IMR-90 (cell line): ENCODE measurements at regions not wholly inside any gene's neighbourhood (a gene's known extent, or its start where the extent isn't known, plus 50 kb on each side); places are given as distances from the start of the nearest gene placed in this dataset.

Experiments
- ATAC-seq: fragments of 200-7000 bp; cut with Tn5 transposase; 2 replicates; pipeline ENCODE4 v1.9.1; 2020; ENCODE audit warnings: low read depth, mild to moderate bottlenecking, moderate library complexity
- BruUV-seq: library from RNA; stranded (reverse); fragments of 400-500 nt; replicated peaks from 2 replicates; lab custom pipeline; 2021; lab: Mats Ljungman, UMichigan
- CTCF ChIA-PET: fragments of 300-600 bp; formaldehyde crosslinking; extraction: SDS; loops from one replicate; lab custom pipeline; 2021; ENCODE audit warnings: antibody characterized with exemption; lab: Yijun Ruan, JAX
- POLR2A ChIA-PET: fragments of 300-600 bp; sonication (Branson Sonifier 250); formaldehyde crosslinking; loops from one replicate; lab custom pipeline; 2022; ENCODE audit warnings: antibody characterized with exemption; ENCODE audit not compliant: unreplicated experiment; lab: Charles Lee
- DNase-seq: peaks from one replicate; pipeline ENCODE4 v3.0.0; 2013
- H2AFZ ChIP-seq: replicated peaks from 2 replicates; pipeline ENCODE3; 2013; ENCODE audit warnings: low read length, mild to moderate bottlenecking; ENCODE audit not compliant: poor library complexity
- H2AK5ac ChIP-seq: 2 replicates; pipeline ENCODE4 v1.6.1; 2013; ENCODE audit warnings: low read depth, low read length, inconsistent platforms
- H2AK9ac ChIP-seq: replicated peaks from 2 replicates; pipeline ENCODE3; 2013; ENCODE audit warnings: mild to moderate bottlenecking, low read depth, low read length, moderate library complexity; ENCODE audit not compliant: poor library complexity
- H2BK120ac ChIP-seq: 2 replicates; pipeline ENCODE4 v1.6.1; 2013; ENCODE audit warnings: low read depth, low read length, inconsistent platforms
- H2BK15ac ChIP-seq: 3 replicates; pipeline ENCODE4 v1.6.1; 2013; ENCODE audit warnings: low read depth, low read length, inconsistent platforms
- H2BK20ac ChIP-seq: 2 replicates; pipeline ENCODE4 v1.6.1; 2013; ENCODE audit warnings: low read depth, mild to moderate bottlenecking, inconsistent platforms, low read length, moderate library complexity
- H2BK5ac ChIP-seq: 2 replicates; pipeline ENCODE4 v1.6.1; 2013; ENCODE audit warnings: mild to moderate bottlenecking, low read depth, low read length, inconsistent platforms; ENCODE audit not compliant: poor library complexity, severe bottlenecking
- H3K14ac ChIP-seq: replicated peaks from 2 replicates; pipeline ENCODE4 v1.6.1; 2013; ENCODE audit warnings: low read depth, low read length, inconsistent platforms
- H3K18ac ChIP-seq: 2 replicates; pipeline ENCODE4 v1.6.1; 2013; ENCODE audit warnings: low read depth, low read length, control low read depth
- H3K23ac ChIP-seq: 2 replicates; pipeline ENCODE4 v1.6.1; 2013; ENCODE audit warnings: low read depth, low read length, inconsistent platforms
- H3K27ac ChIP-seq: 2 replicates; pipeline ENCODE4 v1.5.1; 2013; ENCODE audit warnings: mild to moderate bottlenecking, control low read depth, low read length; ENCODE audit not compliant: insufficient read depth
- H3K27me3 ChIP-seq: 2 replicates; pipeline ENCODE4 v1.6.1; 2013; ENCODE audit warnings: low read length; ENCODE audit not compliant: control insufficient read depth, insufficient read depth
- H3K36me3 ChIP-seq: 2 replicates; pipeline ENCODE4 v1.6.1; 2013; ENCODE audit warnings: low read length, mixed read lengths; ENCODE audit not compliant: control insufficient read depth, insufficient read depth
- H3K4ac ChIP-seq: 2 replicates; pipeline ENCODE4 v1.6.1; 2013; ENCODE audit warnings: low read depth, low read length, inconsistent platforms
- H3K4me1 ChIP-seq: 2 replicates; pipeline ENCODE4 v1.6.1; 2013; ENCODE audit warnings: low read length, mixed read lengths; ENCODE audit not compliant: control insufficient read depth, insufficient read depth
- H3K4me2 ChIP-seq: 2 replicates; pipeline ENCODE4 v1.6.1; 2013; ENCODE audit warnings: low read depth, mild to moderate bottlenecking, control low read depth, low read length, moderate library complexity
- H3K4me3 ChIP-seq: 2 replicates; pipeline ENCODE4 v1.5.1; 2013; ENCODE audit warnings: low read depth, mild to moderate bottlenecking, control low read depth, low read length, moderate library complexity; ENCODE audit not compliant: insufficient read depth
- H3K56ac ChIP-seq: 2 replicates; pipeline ENCODE4 v1.6.1; 2013; ENCODE audit warnings: low read length, inconsistent platforms; ENCODE audit not compliant: insufficient read depth; ENCODE audit errors: extremely low read depth
- H3K79me1 ChIP-seq, 2 experiments: 2 replicates each; pipeline ENCODE4 v1.6.1; 2013; ENCODE audit warnings: low read length in 2 of 2, inconsistent platforms in 1 of 2, low read depth in 1 of 2
- H3K9ac ChIP-seq: 2 replicates; pipeline ENCODE4 v1.6.1; 2013; ENCODE audit warnings: low read depth, low read length, control low read depth
- H3K9me1 ChIP-seq: 2 replicates; pipeline ENCODE4 v1.6.1; 2013; ENCODE audit warnings: low read length, inconsistent platforms; ENCODE audit not compliant: insufficient read depth
- H3K9me3 ChIP-seq: 2 replicates; pipeline ENCODE4 v1.6.1; 2013; ENCODE audit warnings: low read length; ENCODE audit not compliant: control insufficient read depth, insufficient read depth
- H4K20me1 ChIP-seq: 2 replicates; pipeline ENCODE4 v1.6.1; 2013; ENCODE audit warnings: low read length, inconsistent platforms; ENCODE audit not compliant: insufficient read depth
- H4K5ac ChIP-seq: 2 replicates; pipeline ENCODE4 v1.6.1; 2013; ENCODE audit warnings: mild to moderate bottlenecking, low read depth, low read length, control low read depth
- H4K8ac ChIP-seq, 2 experiments: 2 replicates each; pipeline ENCODE4 v1.6.1; 2013; ENCODE audit warnings: low read depth in 2 of 2, low read length in 2 of 2, control low read depth in 1 of 2, inconsistent platforms in 1 of 2
- H4K91ac ChIP-seq: 2 replicates; pipeline ENCODE4 v1.6.1; 2013; ENCODE audit warnings: low read depth, low read length, inconsistent platforms; ENCODE audit not compliant: insufficient read depth
- FOS ChIP-seq: fragments of 150-350 bp; IDR thresholded peaks from 2 replicates; pipeline ENCODE4 v1.6.1; 2016; ENCODE audit warnings: low read depth, low read length
- MXI1 ChIP-seq: IDR thresholded peaks from 2 replicates; pipeline ENCODE4 v1.6.1; 2012; ENCODE audit warnings: low read depth, mild to moderate bottlenecking, low read length, moderate library complexity, borderline replicate concordance
- NFE2L2 ChIP-seq: fragments of 150-350 bp; IDR thresholded peaks from 2 replicates; pipeline ENCODE4 v1.6.1; 2016; ENCODE audit warnings: low read depth, mild to moderate bottlenecking, low read length
- POLR2A ChIP-seq: IDR thresholded peaks from 2 replicates; pipeline ENCODE4 v1.6.1; 2012; ENCODE audit warnings: mild to moderate bottlenecking, low read depth, low read length
- RFX5 ChIP-seq: IDR thresholded peaks from 2 replicates; pipeline ENCODE4 v1.8.0; 2012; ENCODE audit warnings: low read depth, mild to moderate bottlenecking, low read length, moderate library complexity
- WGBS, 2 experiments: methylation state at CpG; one replicate each; pipeline versions ENCODE4 v1.1.5 to v1.1.7; 2013; ENCODE audit warnings: missing lambda C conversion rate in 2 of 2; ENCODE audit not compliant: insufficient read length in 1 of 2; ENCODE audit errors: extremely low coverage in 2 of 2; 5-methylcytosine and 5-hydroxymethylcytosine counted together
- dilution Hi-C: fragments of 300-500 bp; cut with HindIII; formaldehyde crosslinking; loops from one replicate; pipeline ENCODE4 v1.14.3; 2018; ENCODE audit warnings: low sequenced_read_pairs; ENCODE audit not compliant: unreplicated experiment
- in situ Hi-C: fragments of 300-500 bp; cut with MboI; formaldehyde crosslinking; loops from 3 replicates; pipeline ENCODE4 v1.14.3; 2019; ENCODE audit warnings: low sequenced_read_pairs, inconsistent platforms, mixed read lengths
- intact Hi-C: fragments of 100-400 bp; cut with micrococcal nuclease; formaldehyde crosslinking; loops from 2 replicates; pipeline ENCODE4 v1.10.0; 2022

DNA sequence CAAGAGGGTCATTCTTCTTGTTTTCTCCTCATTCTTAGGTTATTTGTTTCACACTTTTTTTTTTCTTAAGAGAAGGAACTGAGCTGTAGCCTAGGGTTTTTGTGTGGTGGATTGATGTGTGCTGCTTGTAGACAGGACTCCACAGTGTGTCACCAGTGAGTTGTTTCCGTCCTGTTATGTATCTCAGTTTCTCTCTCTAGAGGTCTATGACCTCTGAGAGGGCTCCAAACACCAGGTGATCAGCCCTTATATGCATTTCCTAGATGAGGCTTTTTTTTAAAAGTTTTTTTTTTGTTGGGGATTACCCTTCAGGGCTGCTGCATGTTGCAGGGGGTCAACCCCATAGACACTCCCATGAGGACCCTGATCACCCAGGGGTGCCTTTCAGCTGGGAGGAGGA is 124.2 kb upstream of the MAST4 start:
- intact Hi-C loops = no loop called here
- CTCF ChIA-PET = no interaction called here

More for the DNA sequence above, 124.2 kb upstream of the MAST4 start:
- Histone ChIP-seq H3K23ac (no peak overlapping the region), H2BK120ac (no peak overlapping the region), H2BK15ac (no peak overlapping the region), H3K14ac (no peak overlapping the region), H4K8ac (no peak overlapping the region), H3K27me3 (no peaks in the 10 kb centered on the region), H4K20me1 (no peaks in the 10 kb centered on the region), H2BK5ac (no peak overlapping the region), H4K5ac (no peak overlapping the region), H3K4me1 (no peaks in the 10 kb centered on the region), H3K79me1 (no peaks in the 10 kb centered on the region), H3K9ac (no peak overlapping the region), H3K4me3 (no peak overlapping the region), H3K18ac (no peak overlapping the region), H3K56ac (no peak overlapping the region), H3K4ac (no peak overlapping the region), H2AK9ac (no peak overlapping the region), H4K91ac (no peak overlapping the region), H3K27ac (no peak overlapping the region), H3K4me2 (no peak overlapping the region), H3K9me3 (no peaks in the 10 kb centered on the region), H3K36me3 (no peaks in the 10 kb centered on the region), H2BK20ac (no peak overlapping the region), H2AK5ac (no peak overlapping the region), H2AFZ (no peak overlapping the region), H3K9me1 (no peaks in the 10 kb centered on the region)
- in situ Hi-C loops = no loop called here
- dilution Hi-C loops = no loop called here
- no CpG with 5 or more reads among the region's 1 CpG for WGBS, 2 experiments
- no peak for TF ChIP-seq NFE2L2
- TF ChIP-seq MXI1 = no peak
- no peak for TF ChIP-seq RFX5
- TF ChIP-seq POLR2A = no peak
- TF ChIP-seq FOS = no peak
- ATAC-seq (no peak), DNase-seq (no peak)
- BruUV-seq = no TSS peak
- POLR2A ChIA-PET = no interaction called here
